ENCODE measurements at regions not wholly inside any gene's neighbourhood (a gene's known extent, or its start where the extent isn't known, plus 50 kb on each side); places are given as distances from the start of the nearest gene placed in this dataset.

DNA sequence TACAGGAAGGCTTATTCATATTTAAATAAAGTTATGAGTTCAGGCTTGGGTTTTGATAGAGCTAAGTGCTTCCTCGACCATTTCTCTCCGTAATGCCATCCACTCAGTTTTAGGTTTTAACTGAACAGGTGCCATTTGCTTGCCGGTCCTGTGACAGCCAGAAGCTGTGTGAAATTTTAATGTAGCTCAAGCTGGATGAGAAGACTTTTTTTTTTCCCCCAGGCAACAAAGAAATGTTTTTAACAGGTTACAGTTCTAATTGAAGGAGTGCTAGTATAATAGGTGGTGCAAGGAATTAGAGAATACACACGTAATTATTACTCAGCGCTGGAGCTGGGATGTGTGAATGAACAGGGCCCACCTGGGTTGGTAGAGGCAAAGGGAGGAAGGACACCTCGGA, 502.3 kb downstream of the AACS start:
- no peak for DNase-seq (ENCODE audit: low read depth)
- no peak overlapping the region for H3K4me3 ChIP-seq (ENCODE audit: low read depth, low read length)
- H3K27me3 ChIP-seq (ENCODE audit: control insufficient read depth, insufficient read depth, low read length): no peaks in the 10 kb centered on the region
- H3K36me3 ChIP-seq (ENCODE audit: control insufficient read depth, insufficient read depth, low read length): no peaks in the 10 kb centered on the region
- TF ChIP-seq CTCF (IDR thresholded peaks at IDR 0.05; ENCODE audit: insufficient read depth, low read length, poor library complexity, severe bottlenecking): no peak

GRCh38 chr12:125568306-125568705, 503.1 kb downstream of the AACS start:
- no peaks in the 10 kb centered on the region for H3K27me3 ChIP-seq (ENCODE audit: control insufficient read depth, insufficient read depth, low read length)
- H3K36me3 ChIP-seq (ENCODE audit: control insufficient read depth, insufficient read depth, low read length): no peaks in the 10 kb centered on the region
- DNase-seq (ENCODE audit: low read depth): no peak
- H3K4me3 ChIP-seq (ENCODE audit: low read depth, low read length): no peak overlapping the region
- TF ChIP-seq CTCF (IDR thresholded peaks at IDR 0.05; ENCODE audit: insufficient read depth, low read length, poor library complexity, severe bottlenecking): no peak

GRCh38 chr12:125573271-125573670, 508.0 kb downstream of the AACS start:
- no peak overlapping the region for H3K4me3 ChIP-seq (ENCODE audit: low read depth, low read length)
- no peak for DNase-seq (ENCODE audit: low read depth)
- H3K36me3 ChIP-seq (ENCODE audit: control insufficient read depth, insufficient read depth, low read length): no peaks in the 10 kb centered on the region
- no peak for TF ChIP-seq CTCF (IDR thresholded peaks at IDR 0.05; ENCODE audit: insufficient read depth, low read length, poor library complexity, severe bottlenecking)
- no peaks in the 10 kb centered on the region for H3K27me3 ChIP-seq (ENCODE audit: control insufficient read depth, insufficient read depth, low read length)

DNA sequence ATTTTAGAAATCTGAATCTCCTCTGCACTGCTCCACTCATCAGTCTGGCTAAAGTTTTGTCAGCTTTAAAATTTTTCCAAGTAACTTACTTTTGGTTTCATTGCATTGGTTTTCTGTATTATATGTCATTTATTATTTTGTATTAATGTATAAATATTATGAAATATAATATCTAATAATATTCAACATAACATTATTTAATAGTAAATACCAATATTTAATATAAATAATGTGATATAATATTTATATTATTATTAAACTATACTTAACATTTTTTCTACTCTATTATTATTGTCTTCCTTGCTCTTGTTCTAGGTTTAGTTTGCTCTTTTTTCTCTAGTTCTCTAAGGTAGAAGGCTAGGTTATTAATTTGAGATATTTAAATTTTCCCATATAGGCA, 512.1 kb downstream of the AACS start:
- no peak for TF ChIP-seq CTCF (IDR thresholded peaks at IDR 0.05; ENCODE audit: insufficient read depth, low read length, poor library complexity, severe bottlenecking)
- no peak for DNase-seq (ENCODE audit: low read depth)
- Histone ChIP-seq H3K27me3 (ENCODE audit: control insufficient read depth, insufficient read depth, low read length) (no peaks in the 10 kb centered on the region), H3K4me3 (ENCODE audit: low read depth, low read length) (no peak overlapping the region), H3K36me3 (ENCODE audit: control insufficient read depth, insufficient read depth, low read length) (no peaks in the 10 kb centered on the region)

DNA sequence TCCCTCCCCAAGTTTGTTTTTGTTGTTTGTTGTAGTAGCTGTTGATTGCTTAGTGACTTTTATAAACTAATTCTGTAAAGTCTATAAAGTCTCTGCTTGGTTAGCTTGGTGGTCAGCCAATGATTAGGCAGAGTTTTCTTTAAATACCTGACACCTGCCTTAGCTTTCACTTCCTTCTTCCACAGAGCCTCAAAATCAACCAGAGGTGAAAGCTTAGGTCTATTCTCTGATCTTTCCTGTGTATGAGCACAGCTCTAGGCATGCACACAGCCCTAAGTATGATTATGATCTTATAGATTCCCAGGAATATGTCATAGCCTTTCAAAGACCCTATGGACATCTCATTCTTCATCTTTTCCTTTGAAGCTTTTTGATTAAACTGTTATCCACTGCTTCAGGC, 514.7 kb downstream of the AACS start:
- Histone ChIP-seq H3K27me3 (ENCODE audit: control insufficient read depth, insufficient read depth, low read length) (no peaks in the 10 kb centered on the region), H3K36me3 (ENCODE audit: control insufficient read depth, insufficient read depth, low read length) (no peaks in the 10 kb centered on the region), H3K4me3 (ENCODE audit: low read depth, low read length) (no peak overlapping the region)
- TF ChIP-seq CTCF (IDR thresholded peaks at IDR 0.05; ENCODE audit: insufficient read depth, low read length, poor library complexity, severe bottlenecking): no peak
- DNase-seq (ENCODE audit: low read depth): no peak

- DNase-seq (ENCODE audit: low read depth): no peak
- TF ChIP-seq CTCF (IDR thresholded peaks at IDR 0.05; ENCODE audit: insufficient read depth, low read length, poor library complexity, severe bottlenecking): no peak
- Histone ChIP-seq H3K27me3 (ENCODE audit: control insufficient read depth, insufficient read depth, low read length) (no peaks in the 10 kb centered on the region), H3K36me3 (ENCODE audit: control insufficient read depth, insufficient read depth, low read length) (no peaks in the 10 kb centered on the region), H3K4me3 (ENCODE audit: low read depth, low read length) (no peak overlapping the region)
Observed at GRCh38 chr12:125583071-125583470, 517.8 kb downstream of the AACS start.
